Nephron progenitor cell (in vitro differentiated cells): ENCODE measurements at regions not wholly inside any gene's neighbourhood (a gene's known extent, or its start where the extent isn't known, plus 50 kb on each side); places are given as distances from the start of the nearest gene placed in this dataset.
A peak's percentile ranks its signal among the peaks of the same experiment; 100 is the strongest.

ENCODE experiments used
- DNase-seq: peaks from one replicate; pipeline ENCODE4 v3.0.0; 2021
- H3K27ac Mint-ChIP-seq: 2 replicates; pipeline ENCODE4 v1.8.0; 2021; ENCODE audit warnings: mild to moderate bottlenecking, moderate library complexity, mixed read lengths
- H3K27me3 Mint-ChIP-seq: 2 replicates; pipeline ENCODE4 v1.8.0; 2021; ENCODE audit warnings: mild to moderate bottlenecking, low read depth, mixed read lengths; ENCODE audit not compliant: poor library complexity
- H3K36me3 Mint-ChIP-seq: 2 replicates; pipeline ENCODE4 v1.8.0; 2021; ENCODE audit warnings: low read depth, mixed read lengths
- H3K4me1 Mint-ChIP-seq: 2 replicates; pipeline ENCODE4 v1.8.0; 2021; ENCODE audit warnings: mixed read lengths
- H3K4me3 Mint-ChIP-seq: 2 replicates; pipeline ENCODE4 v1.8.0; 2021; ENCODE audit warnings: mild to moderate bottlenecking, moderate library complexity, mixed read lengths
- H3K9me3 Mint-ChIP-seq: 2 replicates; pipeline ENCODE4 v1.8.0; 2021; ENCODE audit warnings: mild to moderate bottlenecking, moderate library complexity, mixed read lengths
- CTCF ChIP-seq: fragments of 200-600 bp; sonication (generic); IDR thresholded peaks from 2 replicates; pipeline ENCODE4 v1.5.0; 2021; ENCODE audit warnings: antibody characterized with exemption

- H3K27me3 Mint-ChIP-seq = peaks cover 9% of the 10 kb centered on the region
- DNase-seq = no peak
- H3K9me3 Mint-ChIP-seq = no peaks in the 10 kb centered on the region
- H3K4me3 Mint-ChIP-seq = no peak overlapping the region
- no peak overlapping the region for H3K27ac Mint-ChIP-seq
- no peaks in the 10 kb centered on the region for H3K36me3 Mint-ChIP-seq
- H3K4me1 Mint-ChIP-seq = peaks cover 61% of the 10 kb centered on the region
- TF ChIP-seq CTCF = no peak
These were observed 452.1 kb upstream of the MPDZ start for GRCh38 chr9:13731637-13732036.

GRCh38 chr9:13729955-13730354, 450.5 kb upstream of the MPDZ start:
- DNase-seq = no peak
- Mint-ChIP-seq H3K4me3 (no peak overlapping the region), H3K27me3 (peaks cover 9% of the 10 kb centered on the region), H3K27ac (no peak overlapping the region), H3K36me3 (no peaks in the 10 kb centered on the region), H3K4me1 (peaks cover 61% of the 10 kb centered on the region), H3K9me3 (no peaks in the 10 kb centered on the region)
- no peak for TF ChIP-seq CTCF

GRCh38 chr9:13728917-13729811, 449.7 kb upstream of the MPDZ start:
- H3K27me3 Mint-ChIP-seq = peaks cover 9% of the 10 kb centered on the region

GRCh38 chr9:13728131-13728530, 448.6 kb upstream of the MPDZ start:
- H3K4me1 Mint-ChIP-seq = peaks cover 50% of the 10 kb centered on the region
- no peak overlapping the region for H3K4me3 Mint-ChIP-seq
- H3K9me3 Mint-ChIP-seq = peaks cover 8% of the 10 kb centered on the region
- H3K36me3 Mint-ChIP-seq = no peaks in the 10 kb centered on the region
- peak; percentile 36 for DNase-seq
- no peak for TF ChIP-seq CTCF
- peak overlapping the region; percentile 96 for H3K27ac Mint-ChIP-seq
- H3K27me3 Mint-ChIP-seq = peaks cover 9% of the 10 kb centered on the region

More at GRCh38 chr9:13728917-13729811, 449.7 kb upstream of the MPDZ start:
- no peak overlapping the region for H3K4me3 Mint-ChIP-seq
- TF ChIP-seq CTCF = no peak
- DNase-seq = no peak
- H3K9me3 Mint-ChIP-seq = peaks cover 4% of the 10 kb centered on the region
- H3K27ac Mint-ChIP-seq = peak overlapping the region; percentile 26
- H3K4me1 Mint-ChIP-seq = peaks cover 60% of the 10 kb centered on the region
- H3K36me3 Mint-ChIP-seq = no peaks in the 10 kb centered on the region

GRCh38 chr9:13726746-13727145, 447.3 kb upstream of the MPDZ start:
- H3K27me3 Mint-ChIP-seq = peaks cover 7% of the 10 kb centered on the region
- H3K9me3 Mint-ChIP-seq = peaks cover 21% of the 10 kb centered on the region
- DNase-seq = no peak
- H3K36me3 Mint-ChIP-seq = peaks cover 9% of the 10 kb centered on the region
- no peak overlapping the region for H3K27ac Mint-ChIP-seq
- H3K4me1 Mint-ChIP-seq = peaks cover 41% of the 10 kb centered on the region
- H3K4me3 Mint-ChIP-seq = no peak overlapping the region
- TF ChIP-seq CTCF = no peak

- no peak for DNase-seq
- TF ChIP-seq CTCF = no peak
- H3K4me3 Mint-ChIP-seq = no peak overlapping the region
- peaks cover 27% of the 10 kb centered on the region for H3K9me3 Mint-ChIP-seq
- H3K36me3 Mint-ChIP-seq = peaks cover 11% of the 10 kb centered on the region
- H3K4me1 Mint-ChIP-seq = peaks cover 29% of the 10 kb centered on the region
- H3K27ac Mint-ChIP-seq = no peak overlapping the region
- no peaks in the 10 kb centered on the region for H3K27me3 Mint-ChIP-seq
These were observed 446.0 kb upstream of the MPDZ start for GRCh38 chr9:13725516-13725915.
